ENCODE measurements at regions not wholly inside any gene's neighbourhood (a gene's known extent, or its start where the extent isn't known, plus 50 kb on each side); places are given as distances from the start of the nearest gene placed in this dataset.

DNA sequence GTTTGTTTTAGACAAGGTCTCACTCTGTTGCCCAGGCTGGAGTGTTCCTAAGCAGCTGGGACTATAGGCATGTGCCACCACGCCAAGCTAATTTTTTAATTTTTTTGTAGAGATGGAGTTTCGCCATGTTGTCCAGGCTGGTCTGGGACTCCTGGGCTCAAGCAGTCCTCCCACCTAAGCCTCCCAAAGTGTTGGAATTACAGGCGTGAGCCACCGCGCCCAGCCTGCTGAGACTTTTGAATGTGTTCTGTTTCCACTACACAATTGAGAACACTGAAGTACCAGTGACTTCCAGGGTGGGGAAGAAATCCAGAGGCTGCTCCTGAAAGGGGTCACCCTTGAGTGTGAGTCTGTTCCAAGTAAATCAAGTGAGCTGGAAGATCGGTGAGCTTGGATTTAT lies 81.3 kb upstream of the ARMC2 start:
- ATAC-seq (no peak), DNase-seq (no peak)
- Mint-ChIP-seq H3K36me3 (ENCODE audit: low read depth) (no peaks in the 10 kb centered on the region), H3K27me3 (peaks cover 6% of the 10 kb centered on the region), H3K27ac (no peak overlapping the region), H3K4me3 (no peak overlapping the region), H3K4me1 (peaks cover 7% of the 10 kb centered on the region), H3K9me3 (ENCODE audit: low read depth) (no peaks in the 10 kb centered on the region)
- CTCF ChIA-PET = interaction anchor here (0.6 to 1.7 kb wide), 2 partner anchors 10 to 1278 kb away, joined by 3 read pairs; no protein-coding TSS in a partner anchor
- intact Hi-C loops (cut with DNase I, micrococcal nuclease) = no loop called here
- POLR2A ChIA-PET = interaction anchor here (0.7 kb wide), 1 partner anchor 944 kb away, joined by 5 read pairs; no protein-coding TSS in a partner anchor

DNA sequence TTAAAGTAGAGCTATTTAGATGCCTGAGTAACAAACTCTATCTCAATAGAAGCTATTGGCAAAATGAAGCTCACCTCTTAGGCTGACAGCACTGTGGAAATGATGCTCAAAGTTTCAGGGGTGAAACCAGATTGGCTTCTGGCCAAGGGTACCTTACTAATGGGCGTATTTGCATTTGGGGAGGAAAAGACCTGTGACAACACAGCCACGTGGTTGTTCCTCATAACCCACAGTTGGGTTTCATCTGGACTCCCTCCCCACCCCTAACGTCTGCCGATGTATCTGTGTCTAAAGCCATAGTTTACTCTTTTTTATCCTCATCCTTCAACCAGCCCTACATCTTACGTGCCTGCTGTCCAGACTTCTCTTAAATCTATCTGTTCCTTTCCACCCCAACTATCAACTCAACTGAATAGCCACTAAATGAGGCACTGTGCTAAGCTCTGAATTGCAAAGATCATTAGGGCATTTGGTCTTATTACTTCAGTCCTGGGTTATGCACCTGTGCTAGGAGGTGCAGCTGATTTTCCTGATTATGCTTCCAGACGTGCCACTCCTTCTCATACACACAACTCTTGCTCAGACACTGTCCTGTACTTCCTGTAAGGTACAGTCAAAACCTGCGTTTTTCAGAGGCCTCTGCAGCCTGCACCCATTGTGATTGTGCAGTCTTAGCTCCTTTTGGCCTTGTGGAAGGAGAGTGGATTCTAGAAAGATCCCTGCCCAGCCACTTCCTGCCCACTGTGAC lies 80.6 kb upstream of the ARMC2 start:
- intact Hi-C loops (cut with DNase I, micrococcal nuclease) = no loop called here
- no peak overlapping the region for H3K27ac Mint-ChIP-seq
- H3K4me3 Mint-ChIP-seq = no peak overlapping the region
- CTCF ChIA-PET = no interaction called here
- DNase-seq (no peak), ATAC-seq (no peak)
- H3K27me3 Mint-ChIP-seq = peaks cover 6% of the 10 kb centered on the region
- POLR2A ChIA-PET = interaction anchor here (0.7 kb wide), 1 partner anchor 944 kb away, joined by 5 read pairs; no protein-coding TSS in a partner anchor
- H3K36me3 Mint-ChIP-seq (ENCODE audit: low read depth) = no peaks in the 10 kb centered on the region
- H3K9me3 Mint-ChIP-seq (ENCODE audit: low read depth) = no peaks in the 10 kb centered on the region
- peaks cover 7% of the 10 kb centered on the region for H3K4me1 Mint-ChIP-seq

DNA sequence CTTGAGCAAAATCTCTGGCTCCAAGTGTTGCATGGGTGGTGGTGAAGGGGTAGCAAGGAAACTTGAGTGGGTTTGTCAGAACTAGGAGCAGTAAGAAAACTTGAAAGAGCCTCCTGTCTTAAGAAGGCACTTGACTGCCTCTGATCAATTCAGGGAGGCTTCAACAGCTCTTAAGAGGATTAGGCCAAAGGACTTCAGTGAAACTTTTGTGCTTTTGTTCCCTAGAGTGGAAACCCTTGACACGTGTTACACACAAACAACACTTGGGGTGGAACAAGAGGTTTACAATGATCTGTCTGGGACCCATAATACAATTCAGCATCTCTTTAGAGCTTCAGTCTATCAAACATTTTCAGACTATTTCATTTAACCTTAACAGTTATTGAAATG lies 80.1 kb upstream of the ARMC2 start:
- POLR2A ChIA-PET = no interaction called here
- intact Hi-C loops (cut with DNase I, micrococcal nuclease) = no loop called here
- H3K4me1 Mint-ChIP-seq = peaks cover 7% of the 10 kb centered on the region

DNA sequence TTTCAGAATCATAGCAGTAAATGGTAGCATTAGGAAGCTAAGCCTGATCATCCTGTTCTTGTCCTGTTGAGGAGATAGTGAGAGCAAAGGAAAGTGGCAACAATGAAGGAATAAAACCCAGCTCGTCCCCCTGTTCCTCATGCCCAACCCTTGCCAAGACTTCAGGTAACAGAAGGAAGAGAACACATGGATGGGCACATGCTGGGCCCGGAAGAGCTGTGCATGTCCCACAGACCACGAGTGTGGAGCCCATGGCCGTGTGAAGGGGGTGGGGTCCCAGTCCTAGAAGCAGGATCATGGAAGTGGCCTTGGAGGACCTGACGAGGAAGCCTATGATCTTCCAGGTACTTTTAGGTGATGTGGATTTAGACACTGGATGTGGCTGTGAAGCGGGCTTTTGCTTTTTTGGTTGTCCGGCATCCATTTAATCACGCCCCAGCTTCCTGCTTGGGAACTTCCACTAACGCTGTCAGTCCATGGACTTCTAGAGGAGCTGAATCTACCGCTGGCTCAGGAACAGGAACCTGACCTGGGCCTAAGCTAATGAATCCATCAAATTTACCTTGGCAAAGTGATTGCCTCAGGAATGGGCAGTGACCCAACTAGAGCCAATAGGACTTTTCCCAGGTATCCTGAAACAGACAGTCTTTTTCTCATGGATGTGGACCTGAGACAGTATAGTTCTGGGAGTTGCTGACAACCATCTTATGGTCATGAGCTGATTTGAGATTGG lies 79.3 kb upstream of the ARMC2 start:
- peaks cover 7% of the 10 kb centered on the region for H3K4me1 Mint-ChIP-seq
- H3K9me3 Mint-ChIP-seq (ENCODE audit: low read depth) = no peaks in the 10 kb centered on the region
- H3K27ac Mint-ChIP-seq = no peak overlapping the region
- intact Hi-C loops (cut with DNase I, micrococcal nuclease) = no loop called here
- no peaks in the 10 kb centered on the region for H3K36me3 Mint-ChIP-seq (ENCODE audit: low read depth)
- DNase-seq (no peak), ATAC-seq (no peak)
- no peak overlapping the region for H3K4me3 Mint-ChIP-seq
- peaks cover 2% of the 10 kb centered on the region for H3K27me3 Mint-ChIP-seq
- ChIA-PET CTCF (interaction anchor here (0.7 to 0.9 kb wide), 2 partner anchors 14 to 67 kb away, joined by 3 to 4 read pairs; no protein-coding TSS in a partner anchor), POLR2A (no interaction called here)

More for the DNA sequence above, 80.1 kb upstream of the ARMC2 start:
- CTCF ChIA-PET = interaction anchor here (0.7 kb wide), 1 partner anchor 67 kb away, joined by 3 read pairs; no protein-coding TSS in a partner anchor
- DNase-seq (no peak), ATAC-seq (no peak)
- H3K9me3 Mint-ChIP-seq (ENCODE audit: low read depth) = no peaks in the 10 kb centered on the region
- no peak overlapping the region for H3K27ac Mint-ChIP-seq
- no peaks in the 10 kb centered on the region for H3K36me3 Mint-ChIP-seq (ENCODE audit: low read depth)
- H3K4me3 Mint-ChIP-seq = no peak overlapping the region
- H3K27me3 Mint-ChIP-seq = peaks cover 4% of the 10 kb centered on the region

DNA sequence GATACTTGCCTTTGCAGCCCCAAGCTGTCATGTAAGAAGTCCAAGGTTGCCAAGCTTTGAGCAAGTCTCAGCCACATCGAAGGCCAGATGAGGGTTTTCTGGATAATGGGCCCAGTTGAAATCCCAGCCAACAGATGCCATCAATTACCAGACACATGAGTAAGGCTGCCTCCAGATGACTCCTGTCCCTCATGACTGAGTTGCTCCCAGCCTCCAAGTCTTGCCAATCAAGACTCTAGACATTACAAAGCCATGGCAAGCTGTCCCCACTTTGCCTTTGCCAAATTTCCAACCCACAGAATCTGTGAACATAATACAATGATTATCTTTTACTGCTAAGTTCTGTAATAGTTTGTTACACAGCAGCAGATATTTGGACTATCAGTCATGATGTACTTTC lies 76.8 kb upstream of the ARMC2 start:
- intact Hi-C loops (cut with DNase I, micrococcal nuclease) = no loop called here
- CTCF ChIA-PET = interaction anchor here (1.4 kb wide), 1 partner anchor 10 kb away, joined by 3 read pairs; no protein-coding TSS in a partner anchor
- POLR2A ChIA-PET = no interaction called here
- ATAC-seq = no peak
- H3K9me3 Mint-ChIP-seq (ENCODE audit: low read depth) = no peaks in the 10 kb centered on the region
- H3K4me1 Mint-ChIP-seq = peaks cover 7% of the 10 kb centered on the region
- no peak overlapping the region for H3K27ac Mint-ChIP-seq
- no peak for DNase-seq
- no peaks in the 10 kb centered on the region for H3K36me3 Mint-ChIP-seq (ENCODE audit: low read depth)
- H3K27me3 Mint-ChIP-seq = peaks cover 4% of the 10 kb centered on the region
- no peak overlapping the region for H3K4me3 Mint-ChIP-seq

DNA sequence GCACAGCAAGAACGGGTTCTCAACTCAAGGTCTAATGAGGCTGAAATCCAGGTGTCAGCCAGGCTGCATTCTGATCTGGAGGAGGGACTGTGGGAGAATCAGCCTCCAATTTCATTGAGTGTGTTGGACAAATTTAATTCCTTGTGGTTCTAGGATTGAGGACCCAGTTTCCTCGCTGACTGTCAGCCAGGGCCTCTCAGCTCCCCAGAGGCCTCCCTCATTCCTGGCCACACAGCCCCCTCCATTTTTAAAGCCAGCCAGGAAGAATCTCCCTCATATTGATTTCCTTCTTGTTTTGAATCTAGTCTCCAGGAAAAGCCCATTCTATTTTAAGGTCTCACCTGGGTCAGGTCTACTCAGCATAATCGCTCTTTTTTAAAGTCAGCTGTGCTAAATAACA lies 73.7 kb upstream of the ARMC2 start:
- H3K4me1 Mint-ChIP-seq = no peaks in the 10 kb centered on the region
- H3K27ac Mint-ChIP-seq = no peak overlapping the region
- no peaks in the 10 kb centered on the region for H3K9me3 Mint-ChIP-seq (ENCODE audit: low read depth)
- CTCF ChIA-PET = interaction anchor here (0.6 to 1.1 kb wide), 2 partner anchors 26 to 180 kb away, joined by 3 read pairs; no protein-coding TSS in a partner anchor
- peaks cover 3% of the 10 kb centered on the region for H3K27me3 Mint-ChIP-seq
- ATAC-seq = no peak
- H3K36me3 Mint-ChIP-seq (ENCODE audit: low read depth) = no peaks in the 10 kb centered on the region
- no peak for DNase-seq
- H3K4me3 Mint-ChIP-seq = no peak overlapping the region
- intact Hi-C loops (cut with DNase I, micrococcal nuclease) = no loop called here
- POLR2A ChIA-PET = no interaction called here

DNA sequence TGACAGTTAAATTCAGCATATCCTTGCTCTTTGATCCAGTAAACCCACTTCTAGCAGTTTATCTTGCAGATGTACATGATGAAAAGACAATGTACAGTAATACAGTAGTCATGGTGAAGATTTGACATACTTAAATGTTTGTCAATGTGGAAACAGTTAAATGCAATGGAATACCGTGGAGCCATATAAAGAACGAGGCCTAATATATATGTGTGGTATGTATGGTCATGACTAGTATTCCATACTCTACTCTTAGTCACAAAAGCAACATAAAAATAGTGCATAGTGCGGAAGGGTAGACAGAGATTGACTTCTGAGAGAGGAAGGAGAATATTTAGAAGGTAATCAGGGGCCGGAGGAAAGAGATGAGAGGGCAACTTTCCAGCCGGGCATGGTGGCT lies 70.7 kb upstream of the ARMC2 start:
- Mint-ChIP-seq H3K4me3 (no peak overlapping the region), H3K36me3 (ENCODE audit: low read depth) (no peaks in the 10 kb centered on the region), H3K9me3 (ENCODE audit: low read depth) (no peaks in the 10 kb centered on the region), H3K27ac (no peak overlapping the region), H3K4me1 (peaks cover 8% of the 10 kb centered on the region), H3K27me3 (peaks cover 6% of the 10 kb centered on the region)
- ATAC-seq (no peak), DNase-seq (no peak)
- POLR2A ChIA-PET = no interaction called here
- CTCF ChIA-PET = interaction anchor here (1.2 kb wide), 1 partner anchor 11 kb away, joined by 3 read pairs; no protein-coding TSS in a partner anchor
- intact Hi-C loops (cut with DNase I, micrococcal nuclease) = no loop called here

DNA sequence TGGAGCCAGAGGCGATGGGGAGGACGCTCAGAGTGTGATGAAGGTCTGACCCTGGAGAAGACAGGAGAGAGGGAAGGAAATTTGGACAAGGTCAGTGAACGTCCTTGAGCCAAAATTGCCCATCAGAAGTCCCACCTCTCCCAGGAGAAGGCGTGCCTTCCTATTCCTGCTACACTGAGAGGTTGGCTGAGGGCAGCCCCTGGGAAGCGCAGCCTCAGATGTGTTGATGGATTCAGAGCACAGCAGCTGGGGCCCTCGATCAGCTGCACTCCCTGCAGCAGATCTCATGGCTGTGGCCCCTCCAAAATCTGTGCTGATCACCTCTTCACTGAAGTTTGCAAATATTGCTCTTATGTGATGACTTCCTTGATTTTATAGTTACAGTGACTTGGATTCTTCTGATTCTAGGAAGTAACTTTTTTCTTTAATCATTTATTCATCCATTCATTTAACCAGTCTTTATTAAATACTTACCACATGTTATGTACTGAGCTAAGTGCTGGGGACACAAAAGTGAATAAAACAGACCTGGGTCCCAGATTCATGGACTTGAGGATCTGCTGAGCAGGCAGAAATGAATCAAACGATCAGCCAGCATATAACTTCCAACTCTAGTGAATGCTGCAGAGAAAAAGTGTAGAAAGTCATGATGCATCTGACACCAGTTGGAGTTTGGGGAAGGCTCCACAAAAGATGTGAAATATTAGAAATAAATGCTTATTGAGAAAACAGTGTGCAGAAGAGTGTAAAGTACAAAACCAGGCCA lies 69.6 kb upstream of the ARMC2 start:
- intact Hi-C loops (cut with DNase I, micrococcal nuclease) = no loop called here
- DNase-seq = no peak
- POLR2A ChIA-PET = no interaction called here
- no peak for ATAC-seq
- CTCF ChIA-PET = interaction anchor here (1.8 kb wide), 1 partner anchor 237 kb away, joined by 8 read pairs; no protein-coding TSS in a partner anchor
- Mint-ChIP-seq H3K4me3 (no peak overlapping the region), H3K27ac (no peak overlapping the region), H3K4me1 (peaks cover 10% of the 10 kb centered on the region), H3K27me3 (peaks cover 6% of the 10 kb centered on the region), H3K36me3 (ENCODE audit: low read depth) (no peaks in the 10 kb centered on the region), H3K9me3 (ENCODE audit: low read depth) (no peaks in the 10 kb centered on the region)

DNA sequence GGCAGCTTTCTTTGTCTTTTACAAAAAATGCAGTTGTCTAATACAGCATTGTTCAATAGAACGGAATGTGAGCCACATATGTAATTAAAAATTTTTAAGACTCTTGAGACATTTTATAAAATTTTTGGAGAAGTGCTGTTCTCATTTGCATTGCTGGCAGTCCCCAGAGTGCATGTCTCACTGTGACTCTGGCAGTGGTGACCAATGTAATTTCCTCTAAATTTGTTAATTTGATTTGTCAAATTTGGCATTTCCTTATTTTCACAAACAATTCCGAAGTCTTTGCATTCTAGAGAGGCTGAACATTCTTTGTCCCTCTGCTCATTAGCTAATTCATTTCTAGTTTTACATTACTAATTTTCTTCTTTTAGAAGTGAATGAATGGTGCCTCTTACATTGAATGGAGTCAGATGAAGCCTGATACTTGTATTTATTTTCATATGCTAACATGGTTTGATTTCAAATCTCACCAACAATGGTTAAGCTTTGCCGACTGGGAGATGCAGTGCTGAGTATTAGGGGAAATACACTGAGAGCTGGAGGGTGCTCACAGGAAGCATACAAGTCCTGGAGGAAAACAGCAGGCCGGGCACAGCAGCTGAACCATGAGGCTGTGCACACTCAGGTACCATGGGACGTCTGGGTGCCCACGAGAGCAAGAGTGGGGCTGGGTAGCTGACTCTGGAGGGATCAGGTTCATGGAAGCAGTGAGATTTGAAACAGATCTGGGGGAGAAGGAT lies 68.5 kb upstream of the ARMC2 start:
- no peak for ATAC-seq
- CTCF ChIA-PET = interaction anchor here (0.8 to 1.8 kb wide), 5 partner anchors 18 to 244 kb away, joined by 3 to 8 read pairs (median 4); no protein-coding TSS in a partner anchor
- POLR2A ChIA-PET = no interaction called here
- Mint-ChIP-seq H3K9me3 (ENCODE audit: low read depth) (no peaks in the 10 kb centered on the region), H3K4me3 (no peak overlapping the region), H3K27me3 (peaks cover 4% of the 10 kb centered on the region), H3K27ac (no peak overlapping the region), H3K36me3 (ENCODE audit: low read depth) (no peaks in the 10 kb centered on the region), H3K4me1 (peaks cover 10% of the 10 kb centered on the region)
- intact Hi-C loops (cut with DNase I, micrococcal nuclease) = loop anchor here (5.0 to 10.0 kb wide), 4 partner anchors 58 to 293 kb away; no protein-coding TSS in a partner anchor
- DNase-seq = no peak

DNA sequence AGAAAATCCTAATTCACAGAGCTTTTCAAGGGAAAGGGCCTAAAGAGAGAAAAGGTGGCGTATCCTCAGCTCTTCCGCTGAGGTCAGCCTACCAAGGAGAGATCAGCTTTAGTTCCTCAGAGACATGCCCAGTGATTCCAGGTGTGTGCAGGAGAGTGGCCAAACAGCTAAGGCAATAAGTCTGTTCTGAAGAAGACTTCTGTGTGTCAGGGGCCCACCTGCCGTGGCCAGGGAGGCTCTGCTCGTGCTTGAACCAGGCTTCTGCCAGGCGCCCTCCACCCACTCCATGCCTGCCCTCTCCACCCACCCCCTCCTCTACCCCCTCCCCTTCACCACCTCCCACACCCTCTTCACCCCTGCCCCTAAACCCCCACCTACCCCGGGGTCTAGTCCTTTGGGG lies 67.4 kb upstream of the ARMC2 start:
- Mint-ChIP-seq H3K36me3 (ENCODE audit: low read depth) (no peaks in the 10 kb centered on the region), H3K4me1 (peaks cover 10% of the 10 kb centered on the region), H3K27ac (no peak overlapping the region), H3K4me3 (no peak overlapping the region), H3K27me3 (peaks cover 3% of the 10 kb centered on the region), H3K9me3 (ENCODE audit: low read depth) (no peaks in the 10 kb centered on the region)
- no peak for ATAC-seq
- CTCF ChIA-PET = interaction anchor here (0.6 to 1.4 kb wide), 7 partner anchors 17 to 293 kb away, joined by 3 to 7 read pairs (median 3); no protein-coding TSS in a partner anchor
- intact Hi-C loops (cut with DNase I, micrococcal nuclease) = loop anchor here (5.0 to 10.0 kb wide), 4 partner anchors 57 to 292 kb away; no protein-coding TSS in a partner anchor
- POLR2A ChIA-PET = no interaction called here
- no peak for DNase-seq
